ENCODE measurements at regions not wholly inside any gene's neighbourhood (a gene's known extent, or its start where the extent isn't known, plus 50 kb on each side); places are given as distances from the start of the nearest gene placed in this dataset.

DNA sequence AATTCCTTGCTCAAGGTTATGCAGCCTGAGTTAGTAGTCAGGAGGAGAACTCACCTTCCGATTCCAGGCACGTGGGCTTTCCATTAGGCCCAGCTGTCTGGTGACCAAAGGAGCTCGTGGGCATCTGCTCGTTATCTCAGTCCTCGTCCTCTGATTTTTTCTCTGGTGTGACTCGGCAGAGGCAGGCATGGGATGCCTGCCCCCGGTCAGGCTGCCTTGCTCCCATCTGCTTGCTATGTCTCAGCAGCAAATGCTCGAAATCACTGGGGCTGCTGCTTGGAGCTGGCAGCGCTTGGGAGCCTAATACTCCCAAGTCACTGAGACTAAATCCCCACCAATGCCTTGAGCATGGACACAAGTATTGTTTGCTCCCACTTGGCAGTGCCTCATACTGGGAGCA is 84.5 kb upstream of the NMNAT3 start:
- ATAC-seq, result no peak
- ChIA-PET CTCF (no interaction called here), POLR2A (no interaction called here)
- no peak overlapping the region for H3K4me3 Mint-ChIP-seq
- intact Hi-C loops (cut with micrococcal nuclease), result no loop called here
- H3K4me1 Mint-ChIP-seq (ENCODE audit: low read depth), result peaks cover 8% of the 10 kb centered on the region
- no peaks in the 10 kb centered on the region for H3K9me3 Mint-ChIP-seq
- H3K27me3 Mint-ChIP-seq, result no peaks in the 10 kb centered on the region
- no peak for TF ChIP-seq CTCF (IDR thresholded peaks at IDR 0.05)
- H3K36me3 Mint-ChIP-seq (ENCODE audit: low read depth), result no peaks in the 10 kb centered on the region
- H3K27ac Mint-ChIP-seq, result no peak overlapping the region
- DNase-seq, result no peak

DNA sequence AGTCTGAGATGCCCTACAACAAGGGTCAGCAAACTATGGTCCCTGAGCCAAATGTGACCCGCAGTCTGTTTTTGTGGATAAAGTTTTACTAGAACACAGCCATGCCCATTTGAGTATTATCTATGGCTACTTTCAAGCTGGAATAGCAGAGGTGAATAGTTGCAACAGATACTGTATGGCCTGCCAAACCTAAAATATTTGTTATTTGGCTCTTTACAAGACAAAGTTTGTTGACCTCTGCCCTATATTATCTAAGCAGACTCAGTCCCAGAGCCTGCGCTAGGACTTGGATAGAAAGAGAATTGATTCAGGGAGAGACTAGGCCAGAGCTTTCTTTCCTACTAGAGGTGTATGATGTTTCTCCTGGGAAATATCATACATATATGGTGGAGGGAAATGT is 81.7 kb upstream of the NMNAT3 start:
- ATAC-seq (no peak), DNase-seq (no peak)
- peaks cover 8% of the 10 kb centered on the region for H3K4me1 Mint-ChIP-seq (ENCODE audit: low read depth)
- H3K27ac Mint-ChIP-seq, result no peak overlapping the region
- CTCF ChIA-PET, result no interaction called here
- intact Hi-C loops (cut with micrococcal nuclease), result no loop called here
- TF ChIP-seq CTCF (IDR thresholded peaks at IDR 0.05), result no peak
- no peaks in the 10 kb centered on the region for H3K27me3 Mint-ChIP-seq
- H3K4me3 Mint-ChIP-seq, result no peak overlapping the region
- H3K36me3 Mint-ChIP-seq (ENCODE audit: low read depth), result no peaks in the 10 kb centered on the region
- no peaks in the 10 kb centered on the region for H3K9me3 Mint-ChIP-seq
- POLR2A ChIA-PET, result no interaction called here

- Mint-ChIP-seq H3K27ac (no peak overlapping the region), H3K4me3 (no peak overlapping the region), H3K9me3 (no peaks in the 10 kb centered on the region), H3K4me1 (ENCODE audit: low read depth) (peaks cover 4% of the 10 kb centered on the region), H3K27me3 (no peaks in the 10 kb centered on the region), H3K36me3 (ENCODE audit: low read depth) (no peaks in the 10 kb centered on the region)
- ChIA-PET POLR2A (no interaction called here), CTCF (no interaction called here)
- intact Hi-C loops (cut with micrococcal nuclease), result no loop called here
- DNase-seq, result no peak
- no peak for ATAC-seq
- no peak for TF ChIP-seq CTCF (IDR thresholded peaks at IDR 0.05)
Measured at GRCh38 chr3:139758654-139759291, 81.0 kb upstream of the NMNAT3 start.

DNA sequence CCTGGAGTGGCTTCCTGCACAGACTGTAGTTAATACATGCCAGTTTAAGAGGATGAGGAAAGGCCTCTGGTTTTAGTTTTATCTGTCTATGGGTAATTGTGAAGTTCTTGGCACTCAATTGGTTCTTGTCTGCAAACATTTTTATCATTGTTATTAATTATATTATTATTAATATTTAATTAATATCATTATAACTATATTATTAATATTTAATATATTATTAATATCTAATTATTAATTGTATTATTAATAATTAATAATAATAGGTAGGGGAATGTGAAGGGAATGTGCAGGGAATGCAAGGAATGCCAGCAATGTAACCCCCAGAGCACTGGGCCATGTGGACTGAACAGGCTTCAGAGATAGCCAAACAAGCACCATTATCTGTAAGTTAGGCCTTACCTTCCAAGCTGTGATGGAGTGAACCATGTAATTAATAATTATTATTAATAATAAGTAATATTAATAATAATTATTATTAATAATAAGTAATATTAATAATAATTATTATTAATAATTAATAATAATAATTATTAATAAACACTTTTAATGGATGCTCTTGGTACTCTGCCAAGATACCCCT is 79.8 kb upstream of the NMNAT3 start:
- CTCF ChIA-PET, result no interaction called here
- POLR2A ChIA-PET, result no interaction called here
- DNase-seq (no peak), ATAC-seq (no peak)
- Mint-ChIP-seq H3K4me3 (no peak overlapping the region), H3K9me3 (no peaks in the 10 kb centered on the region), H3K27me3 (no peaks in the 10 kb centered on the region), H3K27ac (no peak overlapping the region), H3K36me3 (ENCODE audit: low read depth) (no peaks in the 10 kb centered on the region), H3K4me1 (ENCODE audit: low read depth) (no peaks in the 10 kb centered on the region)
- no peak for TF ChIP-seq CTCF (IDR thresholded peaks at IDR 0.05)
- intact Hi-C loops (cut with micrococcal nuclease), result no loop called here

- ATAC-seq, result no peak
- intact Hi-C loops (cut with micrococcal nuclease), result no loop called here
Measured at GRCh38 chr3:139756529-139757103, 78.8 kb upstream of the NMNAT3 start.

More at GRCh38 chr3:139756529-139757103, 78.8 kb upstream of the NMNAT3 start:
- Mint-ChIP-seq H3K27me3 (no peaks in the 10 kb centered on the region), H3K4me1 (ENCODE audit: low read depth) (no peaks in the 10 kb centered on the region), H3K27ac (no peak overlapping the region), H3K9me3 (no peaks in the 10 kb centered on the region), H3K4me3 (no peak overlapping the region), H3K36me3 (ENCODE audit: low read depth) (no peaks in the 10 kb centered on the region)
- POLR2A ChIA-PET, result no interaction called here
- DNase-seq, result no peak
- CTCF ChIA-PET, result no interaction called here
- TF ChIP-seq CTCF (IDR thresholded peaks at IDR 0.05), result no peak

All from activated CD8-positive, alpha-beta T cell treated with anti-CD3 and anti-CD28 coated beads for 36 hours (primary cell).